ENCODE measurements at regions not wholly inside any gene's neighbourhood (a gene's known extent, or its start where the extent isn't known, plus 50 kb on each side); places are given as distances from the start of the nearest gene placed in this dataset.

- DNase-seq, result no peak
Observed at GRCh38 chr2:16140771-16141640, 200.7 kb downstream of the MYCN start.

- DNase-seq, result no peak
Observed at GRCh38 chr2:16139663-16140615, 199.6 kb downstream of the MYCN start.

GRCh38 chr2:16138811-16139662, 198.7 kb downstream of the MYCN start:
- no peak for DNase-seq

- no peak for DNase-seq
Observed at GRCh38 chr2:16137080-16137755, 196.9 kb downstream of the MYCN start.

GRCh38 chr2:16136461-16137035, 196.2 kb downstream of the MYCN start:
- no peak for DNase-seq

GRCh38 chr2:16135913-16136310, 195.6 kb downstream of the MYCN start:
- DNase-seq, result no peak

- no peak for DNase-seq
Observed at GRCh38 chr2:16135196-16135912, 195.0 kb downstream of the MYCN start.

- no peak for DNase-seq
Observed at GRCh38 chr2:16134436-16135165, 194.3 kb downstream of the MYCN start.

GRCh38 chr2:16130906-16131400, 190.6 kb downstream of the MYCN start:
- DNase-seq, result no peak

- DNase-seq, result no peak
Observed at GRCh38 chr2:16130541-16130880, 190.2 kb downstream of the MYCN start.

- no peak for DNase-seq
Observed at GRCh38 chr2:16129716-16130540, 189.6 kb downstream of the MYCN start.

- no peak for DNase-seq
Observed at GRCh38 chr2:16128746-16129610, 188.6 kb downstream of the MYCN start.

- DNase-seq, result no peak
Observed at GRCh38 chr2:16127958-16128357, 187.6 kb downstream of the MYCN start.

GRCh38 chr2:16127276-16127940, 187.1 kb downstream of the MYCN start:
- no peak for DNase-seq

GRCh38 chr2:16126517-16127275, 186.3 kb downstream of the MYCN start:
- no peak for DNase-seq

GRCh38 chr2:16125614-16126516, 185.5 kb downstream of the MYCN start:
- no peak for DNase-seq
